ENCODE measurements at regions not wholly inside any gene's neighbourhood (a gene's known extent, or its start where the extent isn't known, plus 50 kb on each side); places are given as distances from the start of the nearest gene placed in this dataset.

DNA sequence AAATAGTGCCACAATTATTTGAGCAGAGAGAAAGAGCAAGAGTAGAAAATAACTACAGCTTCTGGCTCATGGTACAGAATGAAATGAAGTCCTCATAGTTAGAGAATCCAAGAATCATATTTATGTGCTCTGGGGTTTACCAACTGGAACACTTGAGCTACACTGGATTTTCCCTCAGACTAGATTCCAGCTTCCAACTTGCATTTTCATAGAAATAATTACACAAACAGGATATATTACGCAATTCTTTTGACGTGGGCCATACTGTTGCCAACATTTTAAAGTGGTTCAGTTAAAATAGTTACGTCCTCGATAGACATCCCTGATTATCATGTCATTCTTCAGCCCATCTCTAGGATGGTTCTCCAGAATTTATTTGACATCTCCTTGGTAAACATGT, 129.2 kb downstream of the ETAA1 start:
- no peak overlapping the region for H3K4me3 ChIP-seq (replicated peaks; ENCODE audit: low read depth, low read length)
- DNase-seq (ENCODE audit: low read depth) = peak; percentile 97
- TF ChIP-seq, protein P1, sequence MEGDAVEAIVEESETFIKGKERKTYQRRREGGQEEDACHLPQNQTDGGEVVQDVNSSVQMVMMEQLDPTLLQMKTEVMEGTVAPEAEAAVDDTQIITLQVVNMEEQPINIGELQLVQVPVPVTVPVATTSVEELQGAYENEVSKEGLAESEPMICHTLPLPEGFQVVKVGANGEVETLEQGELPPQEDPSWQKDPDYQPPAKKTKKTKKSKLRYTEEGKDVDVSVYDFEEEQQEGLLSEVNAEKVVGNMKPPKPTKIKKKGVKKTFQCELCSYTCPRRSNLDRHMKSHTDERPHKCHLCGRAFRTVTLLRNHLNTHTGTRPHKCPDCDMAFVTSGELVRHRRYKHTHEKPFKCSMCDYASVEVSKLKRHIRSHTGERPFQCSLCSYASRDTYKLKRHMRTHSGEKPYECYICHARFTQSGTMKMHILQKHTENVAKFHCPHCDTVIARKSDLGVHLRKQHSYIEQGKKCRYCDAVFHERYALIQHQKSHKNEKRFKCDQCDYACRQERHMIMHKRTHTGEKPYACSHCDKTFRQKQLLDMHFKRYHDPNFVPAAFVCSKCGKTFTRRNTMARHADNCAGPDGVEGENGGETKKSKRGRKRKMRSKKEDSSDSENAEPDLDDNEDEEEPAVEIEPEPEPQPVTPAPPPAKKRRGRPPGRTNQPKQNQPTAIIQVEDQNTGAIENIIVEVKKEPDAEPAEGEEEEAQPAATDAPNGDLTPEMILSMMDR (IDR thresholded peaks at IDR 0.05; ENCODE audit: low read length, missing control alignments) = no peak

DNA sequence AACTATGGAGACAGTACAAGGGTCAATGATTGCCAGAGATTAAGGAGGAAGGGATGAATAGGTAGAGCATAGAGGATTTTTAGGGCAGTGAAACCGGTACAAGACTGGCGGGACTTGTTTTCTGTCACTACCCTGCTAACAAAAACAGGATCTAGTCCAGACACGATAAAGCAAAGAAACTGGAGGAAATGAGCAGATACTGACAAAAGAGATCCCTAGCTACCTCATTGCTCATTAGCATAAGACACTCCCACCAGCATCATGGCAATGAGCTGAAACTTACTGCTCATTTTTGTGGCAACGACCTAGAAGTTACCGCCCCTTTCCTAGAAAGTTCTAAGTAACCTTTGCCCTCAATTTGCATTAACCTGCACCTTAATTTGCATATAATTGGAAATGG, 131.2 kb downstream of the ETAA1 start:
- H3K4me3 ChIP-seq (replicated peaks; ENCODE audit: low read depth, low read length) = no peak overlapping the region
- TF ChIP-seq, protein P1 (IDR thresholded peaks at IDR 0.05; ENCODE audit: low read length, missing control alignments) = no peak
- no peak for DNase-seq (ENCODE audit: low read depth)

DNA sequence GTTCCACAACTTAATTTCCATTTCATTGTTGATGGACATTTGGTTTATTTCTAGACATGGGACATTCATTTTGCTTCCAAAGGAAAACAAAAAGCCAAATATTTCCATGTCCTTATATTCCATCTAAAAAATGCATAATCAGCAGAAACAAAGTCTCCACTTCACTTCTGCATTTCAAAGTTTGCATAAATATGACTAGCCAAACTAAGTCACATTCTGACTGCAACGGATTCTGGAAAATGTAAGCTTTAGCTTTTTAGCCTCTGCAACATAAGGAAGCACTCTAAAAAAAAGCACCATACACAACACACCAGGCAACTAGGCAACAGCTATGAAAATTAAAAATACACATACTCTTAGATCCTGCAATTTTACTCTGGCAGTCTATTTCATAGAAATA, 135.3 kb downstream of the ETAA1 start:
- H3K4me3 ChIP-seq (replicated peaks; ENCODE audit: low read depth, low read length) = no peak overlapping the region
- DNase-seq (ENCODE audit: low read depth) = no peak
- TF ChIP-seq, protein P1 (IDR thresholded peaks at IDR 0.05; ENCODE audit: low read length, missing control alignments) = no peak

DNA sequence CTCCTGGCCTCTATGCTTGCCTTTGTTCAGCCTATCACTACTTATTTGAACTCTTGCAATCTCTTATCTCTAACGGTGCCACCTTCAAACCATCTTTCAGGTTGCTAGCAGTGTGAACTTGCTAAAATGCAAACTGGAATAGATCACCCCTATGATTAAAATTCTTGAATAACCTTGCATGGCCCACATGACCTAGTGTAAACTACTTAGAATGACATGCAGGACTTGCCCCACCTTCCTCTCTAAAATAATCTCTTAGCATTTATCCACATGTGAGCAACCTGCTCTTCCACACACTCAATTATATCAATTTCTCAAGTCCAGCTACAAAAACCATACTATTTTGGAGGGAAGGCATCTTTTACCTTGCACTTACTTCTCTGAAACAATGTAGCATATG, 137.6 kb downstream of the ETAA1 start:
- TF ChIP-seq, protein P1 (IDR thresholded peaks at IDR 0.05; ENCODE audit: low read length, missing control alignments) = no peak
- no peak for DNase-seq (ENCODE audit: low read depth)
- no peak overlapping the region for H3K4me3 ChIP-seq (replicated peaks; ENCODE audit: low read depth, low read length)

DNA sequence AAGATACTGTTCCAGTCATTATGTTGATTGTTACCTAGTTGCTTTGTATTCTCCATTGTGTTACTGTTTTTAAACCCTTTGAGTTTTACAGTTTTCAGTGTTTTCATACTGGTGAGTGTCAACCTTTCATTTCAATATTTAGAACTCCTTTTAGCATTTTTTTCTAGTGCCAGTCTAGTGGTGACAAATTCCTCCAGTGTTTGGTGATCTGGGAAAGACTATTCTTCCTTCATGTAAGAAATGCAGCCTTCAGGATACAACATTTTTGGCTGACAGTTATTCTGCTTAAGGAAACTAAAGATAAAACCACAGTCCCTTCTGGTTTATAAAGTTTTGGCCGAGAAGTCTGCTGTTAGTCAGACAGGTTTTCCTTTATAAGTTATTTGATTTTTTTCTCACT, 143.8 kb downstream of the ETAA1 start:
- H3K4me3 ChIP-seq (replicated peaks; ENCODE audit: low read depth, low read length) = no peak overlapping the region
- DNase-seq (ENCODE audit: low read depth) = no peak
- TF ChIP-seq, protein P1 (IDR thresholded peaks at IDR 0.05; ENCODE audit: low read length, missing control alignments) = no peak

DNA sequence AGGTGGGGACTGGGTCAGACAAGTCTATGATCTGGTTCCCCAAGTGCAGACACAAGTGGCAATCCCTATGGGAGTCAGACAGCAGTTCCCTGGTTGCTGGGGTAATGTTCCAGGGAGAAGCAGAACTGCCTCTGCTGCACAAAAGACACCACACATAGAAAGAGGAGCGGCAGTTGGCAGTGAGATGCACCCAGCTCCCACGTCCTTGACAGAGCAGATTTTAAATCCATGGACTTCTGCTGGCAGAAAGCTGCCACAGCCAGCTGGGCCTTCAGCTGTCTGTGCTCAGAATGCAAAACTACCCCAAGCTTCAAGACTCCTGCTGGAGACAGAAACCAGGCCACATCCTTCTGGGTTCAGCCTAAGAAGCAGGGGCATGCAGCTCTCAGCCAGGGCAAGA, 147.2 kb downstream of the ETAA1 start:
- TF ChIP-seq, protein P1 (IDR thresholded peaks at IDR 0.05; ENCODE audit: low read length, missing control alignments) = no peak
- H3K4me3 ChIP-seq (replicated peaks; ENCODE audit: low read depth, low read length) = no peak overlapping the region
- no peak for DNase-seq (ENCODE audit: low read depth)

DNA sequence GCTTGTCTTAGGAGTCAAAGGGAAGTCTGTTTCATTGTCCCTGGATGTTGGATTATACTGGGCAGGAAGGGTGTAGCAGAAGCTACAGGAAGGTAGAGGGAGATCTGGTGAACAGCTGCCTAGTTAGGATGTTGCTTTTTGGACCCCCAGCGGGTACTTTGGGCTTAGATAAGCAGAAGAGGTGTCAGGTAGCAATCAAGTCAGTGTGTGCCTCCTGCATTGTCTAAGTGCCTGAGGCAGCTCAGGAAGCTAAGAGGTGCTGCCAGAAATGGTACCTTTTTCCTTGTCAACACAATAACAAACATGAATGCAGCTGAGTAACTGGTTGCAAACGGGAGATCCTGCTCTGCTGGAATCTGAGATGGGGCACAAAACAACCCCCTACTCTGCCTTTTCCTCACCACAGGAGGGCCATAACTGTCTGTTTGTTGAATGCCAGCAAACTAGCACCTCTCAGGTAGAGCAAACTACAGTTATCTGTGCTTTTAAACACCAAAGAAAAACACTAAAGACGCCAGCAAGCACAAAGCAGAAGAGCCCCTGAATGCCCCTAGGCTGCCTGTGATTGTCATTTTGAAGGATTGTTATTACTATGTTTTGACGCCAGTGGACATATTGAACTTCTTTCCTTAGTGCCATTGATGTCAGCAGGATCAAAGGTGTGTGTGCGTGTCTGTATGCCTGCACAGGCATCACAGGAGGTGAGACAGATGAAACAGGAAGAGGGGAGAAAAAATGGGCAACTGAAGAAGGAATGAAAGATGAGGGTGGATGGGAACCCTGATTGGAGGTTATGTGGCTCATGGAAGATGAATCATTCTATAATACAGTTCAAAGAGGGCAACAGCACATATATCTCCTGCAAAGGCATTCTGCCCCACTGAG, 151.4 kb downstream of the ETAA1 start:
- TF ChIP-seq, protein P1 (IDR thresholded peaks at IDR 0.05; ENCODE audit: low read length, missing control alignments) = no peak
- no peak for DNase-seq (ENCODE audit: low read depth)
- no peak overlapping the region for H3K4me3 ChIP-seq (replicated peaks; ENCODE audit: low read depth, low read length)
